Endothelial cell of umbilical vein (primary cell): ENCODE measurements at regions not wholly inside any gene's neighbourhood (a gene's known extent, or its start where the extent isn't known, plus 50 kb on each side); places are given as distances from the start of the nearest gene placed in this dataset.

ENCODE experiments used
- BruUV-seq: library from RNA; stranded (reverse); fragments of 400-500 nt; replicated peaks from 2 replicates; lab custom pipeline; 2021; lab: Mats Ljungman, UMichigan
- CTCF ChIA-PET: fragments of 300-600, 350-600 bp; sonication (Branson Sonifier 250); formaldehyde crosslinking; loops from one replicate; lab custom pipeline; 2021; ENCODE audit warnings: antibody characterized with exemption, inconsistent platforms; lab: Charles Lee
- POLR2A ChIA-PET: fragments of 300-600, 350-600 bp; sonication (Branson Sonifier 250); formaldehyde crosslinking; loops from one replicate; lab custom pipeline; 2021; ENCODE audit warnings: antibody characterized with exemption, inconsistent platforms; lab: Charles Lee
- DNase-seq: peaks from one replicate; pipeline ENCODE4 v3.0.0-alpha.2; 2011; ENCODE audit warnings: low read depth, low spot score
- FAIRE-seq: peaks from 2 replicates; lab custom pipeline; 2011; peaks lifted over from hg19 to GRCh38; lab: Jason Lieb, UNC
- H2AFZ ChIP-seq: 2 replicates; pipeline ENCODE4 v1.6.0; 2012; ENCODE audit warnings: low read depth, low read length, control low read depth, inconsistent platforms
- H3K27ac ChIP-seq: 2 replicates; pipeline ENCODE4 v1.5.1; 2011; ENCODE audit warnings: low read depth, mild to moderate bottlenecking, control low read depth, low read length, moderate library complexity; ENCODE audit not compliant: insufficient read depth
- H3K27me3 ChIP-seq, 2 experiments: 2 replicates each; pipeline versions ENCODE4 v1.6.0 to v1.6.1; 2011; ENCODE audit warnings: low read length in 2 of 2, mixed read lengths in 1 of 2; ENCODE audit not compliant: control insufficient read depth in 2 of 2, insufficient read depth in 2 of 2
- H3K36me3 ChIP-seq, 2 experiments: 2 replicates in 1 of 2; 3 replicates in 1 of 2; pipeline ENCODE4 v1.5.1; 2011; ENCODE audit warnings: low read length in 2 of 2, mild to moderate bottlenecking in 1 of 2, moderate library complexity in 1 of 2; ENCODE audit not compliant: control insufficient read depth in 2 of 2, insufficient read depth in 2 of 2; ENCODE audit errors: extremely low read depth in 1 of 2
- H3K4me1 ChIP-seq: 3 replicates; pipeline ENCODE4 v1.5.1; 2011; ENCODE audit warnings: mild to moderate bottlenecking, low read length; ENCODE audit not compliant: control insufficient read depth, insufficient read depth; ENCODE audit errors: extremely low read depth
- H3K4me2 ChIP-seq: 2 replicates; pipeline ENCODE4 v1.6.1; 2011; ENCODE audit warnings: low read length, control low read depth, mixed read lengths; ENCODE audit not compliant: insufficient read depth
- H3K4me3 ChIP-seq, 3 experiments: fragments of 200-600 bp in 1 of 3; sonication (generic), shearing (Covaris generic) in 1 of 3; replicated peaks in 1 of 3; 2 replicates each; pipeline ENCODE4 v1.5.1; 2011 to 2016; ENCODE audit warnings: control low read depth in 3 of 3, low read length in 3 of 3, mild to moderate bottlenecking in 2 of 3, inconsistent platforms in 1 of 3, low read depth in 1 of 3, moderate library complexity in 1 of 3; ENCODE audit not compliant: insufficient read depth in 1 of 3
- H3K79me2 ChIP-seq: 2 replicates; pipeline ENCODE4 v1.6.0; 2012; ENCODE audit warnings: low read length, inconsistent platforms; ENCODE audit not compliant: control insufficient read depth, insufficient read depth
- H3K9ac ChIP-seq: replicated peaks from 2 replicates; pipeline ENCODE3; 2011; ENCODE audit warnings: low read length, control low read depth; ENCODE audit not compliant: insufficient read depth; ENCODE audit errors: extremely low read depth
- H3K9me1 ChIP-seq: replicated peaks from 3 replicates; pipeline ENCODE4 v1.6.0; 2011; ENCODE audit warnings: mild to moderate bottlenecking, low read length; ENCODE audit not compliant: control insufficient read depth, insufficient read depth; ENCODE audit errors: extremely low read depth
- H3K9me3 ChIP-seq: replicated peaks from 2 replicates; pipeline ENCODE4 v1.5.1; 2012; ENCODE audit warnings: low read length, inconsistent platforms; ENCODE audit not compliant: control insufficient read depth, insufficient read depth
- H4K20me1 ChIP-seq: replicated peaks from 2 replicates; pipeline ENCODE3; 2011; ENCODE audit warnings: mild to moderate bottlenecking, low read length; ENCODE audit not compliant: control insufficient read depth, insufficient read depth; ENCODE audit errors: extremely low read depth
- CTCF ChIP-seq, 2 donors: IDR thresholded peaks; 1 replicate in 1 of 2; 2 replicates in 1 of 2; pipeline ENCODE4 v1.5.1; 2011; ENCODE audit warnings: low read length in 2 of 2, mild to moderate bottlenecking in 2 of 2, moderate library complexity in 2 of 2, control low read depth in 1 of 2, inconsistent platforms in 1 of 2, low read depth in 1 of 2; ENCODE audit not compliant: insufficient read depth in 1 of 2; ENCODE audit errors: extremely low read depth in 1 of 2
- EZH2 ChIP-seq: IDR thresholded peaks from 2 replicates; pipeline ENCODE4 v1.6.1; 2012; ENCODE audit warnings: borderline replicate concordance, low read depth, mild to moderate bottlenecking, moderate library complexity, low read length, inconsistent platforms; ENCODE audit not compliant: severe bottlenecking
- FOS ChIP-seq: IDR thresholded peaks from 2 replicates; pipeline ENCODE4 v1.6.1; 2011; ENCODE audit warnings: mild to moderate bottlenecking, low read length, moderate library complexity, borderline replicate concordance; ENCODE audit not compliant: insufficient read depth
- GATA2 ChIP-seq: IDR thresholded peaks from 2 replicates; pipeline ENCODE4 v1.7.0; 2011; ENCODE audit warnings: low read depth, mild to moderate bottlenecking, moderate library complexity, mixed read lengths, low read length; ENCODE audit not compliant: insufficient read length, insufficient read depth
- JUN ChIP-seq: IDR thresholded peaks from 2 replicates; pipeline ENCODE4 v1.6.1; 2011; ENCODE audit warnings: borderline replicate concordance, low read depth; ENCODE audit not compliant: insufficient read length, insufficient read depth
- MAX ChIP-seq: IDR thresholded peaks from 2 replicates; pipeline ENCODE4 v1.6.1; 2011; ENCODE audit not compliant: insufficient read depth, insufficient read length
- MYC ChIP-seq: IDR thresholded peaks from one replicate; pipeline ENCODE4 v1.6.1; 2011; ENCODE audit warnings: mild to moderate bottlenecking, low read depth, low read length
- POLR2A ChIP-seq: IDR thresholded peaks from 2 replicates; pipeline ENCODE4 v1.6.1; 2012; ENCODE audit warnings: low read depth, mild to moderate bottlenecking, control low read depth, low read length
- POLR2AphosphoS5 ChIP-seq: IDR thresholded peaks from 2 replicates; pipeline ENCODE4 v1.6.1; 2012; ENCODE audit warnings: low read depth, mild to moderate bottlenecking, control low read depth, low read length, moderate library complexity; ENCODE audit not compliant: insufficient read depth
- dilution Hi-C: fragments of 300-500 bp; cut with MboI; formaldehyde crosslinking; loops from one replicate; pipeline ENCODE4 v1.15.0; 2019; ENCODE audit warnings: low sequenced_read_pairs; ENCODE audit not compliant: extremely low pct_ligation_motif_present
- intact Hi-C: fragments of 100-400 bp; cut with micrococcal nuclease; formaldehyde crosslinking; loops from one replicate; pipeline ENCODE4 v1.10.0; 2022

- no peak overlapping the region for H2AFZ ChIP-seq
- ChIA-PET CTCF (interaction anchor here (1.3 kb wide), 1 partner anchor 504 kb away, joined by 3 read pairs; no protein-coding TSS in a partner anchor), POLR2A (no interaction called here)
- no peak overlapping the region for H3K27ac ChIP-seq
- no peak overlapping the region for H3K4me3 ChIP-seq
- H4K20me1 ChIP-seq, result no peaks in the 10 kb centered on the region
- no peaks in the 10 kb centered on the region for H3K9me3 ChIP-seq
- BruUV-seq, result no TSS peak
- no peak overlapping the region for H3K9ac ChIP-seq
- intact Hi-C loops, result no loop called here
- no peaks in the 10 kb centered on the region for H3K79me2 ChIP-seq
- dilution Hi-C loops, result no loop called here
- no peak for FAIRE-seq
- no peaks in the 10 kb centered on the region for H3K9me1 ChIP-seq
- H3K4me1 ChIP-seq, result no peaks in the 10 kb centered on the region
- TF ChIP-seq GATA2 (no peak), FOS (no peak), CTCF (IDR thresholded peaks at IDR 0.05; ENCODE audit: extremely low read depth in 1 of 2, insufficient read depth in 1 of 2, low read depth in 1 of 2, low read length in 2 of 2) (no peak), MYC (no peak), JUN (no peak), POLR2A (no peak), POLR2AphosphoS5 (no peak), EZH2 (no peak), MAX (no peak)
- no peak overlapping the region for H3K4me2 ChIP-seq
- H3K27me3 ChIP-seq, result no peaks in the 10 kb centered on the region
- H3K36me3 ChIP-seq, result no peaks in the 10 kb centered on the region
- DNase-seq, result no peak
Measured at GRCh38 chr1:215022204-215022603, 60.3 kb upstream of the KCNK2 start.
